Osteocyte (in vitro differentiated cells): ENCODE measurements at regions not wholly inside any gene's neighbourhood (a gene's known extent, or its start where the extent isn't known, plus 50 kb on each side); places are given as distances from the start of the nearest gene placed in this dataset.
A peak's percentile ranks its signal among the peaks of the same experiment; 100 is the strongest.

Experiments used
- DNase-seq: peaks from one replicate; pipeline ENCODE4 v3.0.0; 2021; ENCODE audit warnings: mixed read lengths; ENCODE audit not compliant: unreplicated experiment; ENCODE audit errors: extremely low spot score
- H3K27ac Mint-ChIP-seq: one replicate; pipeline ENCODE4 v1.8.0; 2021; ENCODE audit warnings: mild to moderate bottlenecking, mixed read lengths; ENCODE audit not compliant: unreplicated experiment
- H3K27me3 Mint-ChIP-seq: one replicate; pipeline ENCODE4 v1.8.0; 2021; ENCODE audit warnings: mixed read lengths; ENCODE audit not compliant: unreplicated experiment
- H3K36me3 Mint-ChIP-seq: one replicate; pipeline ENCODE4 v1.8.0; 2021; ENCODE audit warnings: mixed read lengths; ENCODE audit not compliant: unreplicated experiment
- H3K4me1 Mint-ChIP-seq: one replicate; pipeline ENCODE4 v1.8.0; 2021; ENCODE audit warnings: mixed read lengths; ENCODE audit not compliant: unreplicated experiment
- H3K4me3 Mint-ChIP-seq: one replicate; pipeline ENCODE4 v1.8.0; 2021; ENCODE audit warnings: mild to moderate bottlenecking, moderate library complexity, mixed read lengths; ENCODE audit not compliant: unreplicated experiment
- H3K9me3 Mint-ChIP-seq: one replicate; pipeline ENCODE4 v1.8.0; 2021; ENCODE audit warnings: mixed read lengths; ENCODE audit not compliant: unreplicated experiment
- CTCF ChIP-seq: fragments of 200-600 bp; sonication (generic); IDR thresholded peaks from 2 replicates; pipeline ENCODE4 v1.5.0; 2021; ENCODE audit warnings: antibody characterized with exemption, mild to moderate bottlenecking, moderate library complexity

GRCh38 chr4:126221282-126221681 is 906.5 kb downstream of the FAT4 start:
- Mint-ChIP-seq H3K27ac (no peak overlapping the region), H3K9me3 (no peaks in the 10 kb centered on the region), H3K36me3 (no peaks in the 10 kb centered on the region), H3K4me3 (no peak overlapping the region), H3K4me1 (peaks cover 2% of the 10 kb centered on the region), H3K27me3 (peaks cover 2% of the 10 kb centered on the region)
- TF ChIP-seq CTCF, result no peak
- no peak for DNase-seq

GRCh38 chr4:126221717-126222340 is 907.1 kb downstream of the FAT4 start:
- Mint-ChIP-seq H3K9me3 (no peaks in the 10 kb centered on the region), H3K27ac (no peak overlapping the region), H3K36me3 (no peaks in the 10 kb centered on the region), H3K4me1 (peaks cover 2% of the 10 kb centered on the region), H3K27me3 (peaks cover 2% of the 10 kb centered on the region), H3K4me3 (no peak overlapping the region)
- TF ChIP-seq CTCF, result no peak
- no peak for DNase-seq

GRCh38 chr4:126223784-126224407 is 909.1 kb downstream of the FAT4 start:
- Mint-ChIP-seq H3K27me3 (no peaks in the 10 kb centered on the region), H3K36me3 (no peaks in the 10 kb centered on the region), H3K4me3 (no peak overlapping the region), H3K9me3 (no peaks in the 10 kb centered on the region), H3K4me1 (peaks cover 2% of the 10 kb centered on the region), H3K27ac (no peak overlapping the region)
- no peak for DNase-seq
- TF ChIP-seq CTCF, result peak; percentile 70

- no peaks in the 10 kb centered on the region for H3K9me3 Mint-ChIP-seq
- no peaks in the 10 kb centered on the region for H3K36me3 Mint-ChIP-seq
- no peak overlapping the region for H3K4me3 Mint-ChIP-seq
- H3K27me3 Mint-ChIP-seq, result no peaks in the 10 kb centered on the region
- H3K27ac Mint-ChIP-seq, result no peak overlapping the region
- DNase-seq, result no peak
- peaks cover 7% of the 10 kb centered on the region for H3K4me1 Mint-ChIP-seq
- TF ChIP-seq CTCF, result no peak
These were observed 912.7 kb downstream of the FAT4 start for GRCh38 chr4:126227428-126227827.

- no peaks in the 10 kb centered on the region for H3K27me3 Mint-ChIP-seq
- TF ChIP-seq CTCF, result no peak
- peaks cover 6% of the 10 kb centered on the region for H3K36me3 Mint-ChIP-seq
- H3K27ac Mint-ChIP-seq, result no peak overlapping the region
- peaks cover 14% of the 10 kb centered on the region for H3K9me3 Mint-ChIP-seq
- peaks cover 7% of the 10 kb centered on the region for H3K4me1 Mint-ChIP-seq
- H3K4me3 Mint-ChIP-seq, result no peak overlapping the region
- DNase-seq, result no peak
These were observed 915.5 kb downstream of the FAT4 start for GRCh38 chr4:126230269-126230668.
